ENCODE measurements at regions not wholly inside any gene's neighbourhood (a gene's known extent, or its start where the extent isn't known, plus 50 kb on each side); places are given as distances from the start of the nearest gene placed in this dataset.

DNA sequence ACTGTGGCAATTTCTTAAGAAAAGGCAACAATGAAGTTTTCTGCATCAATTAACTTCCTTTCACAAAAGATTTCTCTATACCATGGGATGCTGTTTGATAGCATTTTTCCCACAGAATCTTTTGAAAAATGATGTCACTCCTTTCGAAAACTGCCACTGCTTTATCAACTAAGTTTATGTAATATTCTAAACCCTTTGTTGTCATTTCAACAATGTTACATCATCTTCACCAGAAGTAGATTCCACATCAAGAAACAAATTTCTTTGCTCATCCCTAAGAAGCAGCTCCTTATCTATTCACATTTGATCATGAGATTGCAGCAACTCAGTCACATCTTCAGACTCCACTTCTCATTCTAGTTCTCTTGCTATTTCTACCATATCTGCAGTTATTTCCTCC lies 116.1 kb upstream of the KCND3 start:
- TF ChIP-seq, protein P1, sequence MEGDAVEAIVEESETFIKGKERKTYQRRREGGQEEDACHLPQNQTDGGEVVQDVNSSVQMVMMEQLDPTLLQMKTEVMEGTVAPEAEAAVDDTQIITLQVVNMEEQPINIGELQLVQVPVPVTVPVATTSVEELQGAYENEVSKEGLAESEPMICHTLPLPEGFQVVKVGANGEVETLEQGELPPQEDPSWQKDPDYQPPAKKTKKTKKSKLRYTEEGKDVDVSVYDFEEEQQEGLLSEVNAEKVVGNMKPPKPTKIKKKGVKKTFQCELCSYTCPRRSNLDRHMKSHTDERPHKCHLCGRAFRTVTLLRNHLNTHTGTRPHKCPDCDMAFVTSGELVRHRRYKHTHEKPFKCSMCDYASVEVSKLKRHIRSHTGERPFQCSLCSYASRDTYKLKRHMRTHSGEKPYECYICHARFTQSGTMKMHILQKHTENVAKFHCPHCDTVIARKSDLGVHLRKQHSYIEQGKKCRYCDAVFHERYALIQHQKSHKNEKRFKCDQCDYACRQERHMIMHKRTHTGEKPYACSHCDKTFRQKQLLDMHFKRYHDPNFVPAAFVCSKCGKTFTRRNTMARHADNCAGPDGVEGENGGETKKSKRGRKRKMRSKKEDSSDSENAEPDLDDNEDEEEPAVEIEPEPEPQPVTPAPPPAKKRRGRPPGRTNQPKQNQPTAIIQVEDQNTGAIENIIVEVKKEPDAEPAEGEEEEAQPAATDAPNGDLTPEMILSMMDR (IDR thresholded peaks at IDR 0.05; ENCODE audit: insufficient read depth, low read length, poor library complexity, severe bottlenecking), result no peak
- TF ChIP-seq EZH2phosphoT487 (conservative IDR thresholded peaks at IDR 0.05; ENCODE audit: low read length), result no peak
